ENCODE measurements at regions not wholly inside any gene's neighbourhood (a gene's known extent, or its start where the extent isn't known, plus 50 kb on each side); places are given as distances from the start of the nearest gene placed in this dataset.

DNA sequence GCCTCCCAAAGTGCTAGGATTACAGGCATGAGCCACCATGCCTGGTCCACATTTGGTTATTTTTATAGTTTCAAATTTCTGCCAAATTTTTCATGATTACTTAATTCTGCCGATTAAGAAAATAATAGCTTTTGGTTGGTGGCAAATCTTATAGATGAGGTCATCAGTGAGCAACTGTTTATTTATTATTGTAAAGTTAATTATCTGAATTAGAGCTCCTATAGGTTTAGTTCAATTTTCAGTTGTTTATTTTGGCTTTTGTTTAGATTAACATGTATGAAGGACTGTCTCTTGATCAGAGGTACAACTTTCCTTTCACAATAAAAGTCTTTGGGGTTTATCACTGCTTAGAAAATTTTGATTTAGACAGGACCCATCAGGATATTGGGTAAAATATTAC lies 262.2 kb downstream of the SLC7A11 start:
- no peak for DNase-seq
- intact Hi-C loops (cut with DNase I; ENCODE audit: low total_unique reads) = no loop called here

DNA sequence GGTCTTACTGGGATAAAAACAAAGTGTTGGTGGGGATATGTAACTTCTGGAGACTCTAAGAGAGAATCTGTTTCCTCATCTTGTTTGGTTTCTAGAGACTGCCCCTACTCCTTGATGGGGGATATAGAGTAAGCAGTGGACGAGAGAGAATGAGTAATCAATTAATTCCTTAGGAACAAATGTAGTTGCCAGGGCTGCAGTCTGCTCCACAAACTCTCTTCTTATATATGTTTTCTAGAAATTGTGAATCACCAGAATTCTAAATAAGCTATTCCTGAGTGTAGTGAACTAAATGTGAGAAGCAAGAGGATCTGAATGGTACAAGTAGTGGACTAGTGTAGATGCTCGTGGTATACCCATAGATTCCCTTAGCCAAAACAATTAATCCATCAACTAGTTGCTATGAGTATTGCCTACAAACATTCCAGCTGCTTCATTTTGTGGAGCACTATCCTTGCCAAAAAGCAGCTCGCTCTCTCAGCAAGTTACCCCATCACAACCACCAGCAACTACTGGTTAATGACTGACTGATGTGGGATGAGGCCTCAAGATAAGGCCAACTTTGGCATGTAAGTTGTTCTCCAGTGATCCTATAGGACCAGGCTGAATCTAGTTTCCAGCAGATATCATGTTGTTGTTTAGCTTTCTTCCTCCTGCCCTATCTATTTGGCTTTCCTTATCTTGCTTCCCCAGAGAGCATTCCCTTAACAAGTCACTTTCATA lies 273.0 kb downstream of the SLC7A11 start:
- H3K4me1 ChIP-seq = no peaks in the 10 kb centered on the region
- TF ChIP-seq, protein P1, sequence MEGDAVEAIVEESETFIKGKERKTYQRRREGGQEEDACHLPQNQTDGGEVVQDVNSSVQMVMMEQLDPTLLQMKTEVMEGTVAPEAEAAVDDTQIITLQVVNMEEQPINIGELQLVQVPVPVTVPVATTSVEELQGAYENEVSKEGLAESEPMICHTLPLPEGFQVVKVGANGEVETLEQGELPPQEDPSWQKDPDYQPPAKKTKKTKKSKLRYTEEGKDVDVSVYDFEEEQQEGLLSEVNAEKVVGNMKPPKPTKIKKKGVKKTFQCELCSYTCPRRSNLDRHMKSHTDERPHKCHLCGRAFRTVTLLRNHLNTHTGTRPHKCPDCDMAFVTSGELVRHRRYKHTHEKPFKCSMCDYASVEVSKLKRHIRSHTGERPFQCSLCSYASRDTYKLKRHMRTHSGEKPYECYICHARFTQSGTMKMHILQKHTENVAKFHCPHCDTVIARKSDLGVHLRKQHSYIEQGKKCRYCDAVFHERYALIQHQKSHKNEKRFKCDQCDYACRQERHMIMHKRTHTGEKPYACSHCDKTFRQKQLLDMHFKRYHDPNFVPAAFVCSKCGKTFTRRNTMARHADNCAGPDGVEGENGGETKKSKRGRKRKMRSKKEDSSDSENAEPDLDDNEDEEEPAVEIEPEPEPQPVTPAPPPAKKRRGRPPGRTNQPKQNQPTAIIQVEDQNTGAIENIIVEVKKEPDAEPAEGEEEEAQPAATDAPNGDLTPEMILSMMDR (IDR thresholded peaks at IDR 0.05) = no peak
- no peak for TF ChIP-seq EP300 (IDR thresholded peaks at IDR 0.05)
- TF ChIP-seq POLR2A (IDR thresholded peaks at IDR 0.05) = no peak
- no peak for TF ChIP-seq POLR2AphosphoS5 (IDR thresholded peaks at IDR 0.05)
- no peaks in the 10 kb centered on the region for H3K9me3 ChIP-seq
- H3K36me3 ChIP-seq = no peaks in the 10 kb centered on the region
- H3K27me3 ChIP-seq = no peaks in the 10 kb centered on the region
- H3K27ac ChIP-seq = no peak overlapping the region
- WGBS, 5 donors = 41 to 55% (median 44%) methylated on average over 3 of the region's 3 CpGs
- intact Hi-C loops (cut with DNase I; ENCODE audit: low total_unique reads) = no loop called here
- H3K4me3 ChIP-seq = no peak overlapping the region
- DNase-seq = peak in 1 of 2 donors; percentile 5

More for the DNA sequence above, 262.2 kb downstream of the SLC7A11 start:
- no peaks in the 10 kb centered on the region for H3K36me3 ChIP-seq
- H3K27ac ChIP-seq = no peak overlapping the region
- H3K4me3 ChIP-seq = no peak overlapping the region
- TF ChIP-seq EP300 (IDR thresholded peaks at IDR 0.05) = no peak
- TF ChIP-seq POLR2AphosphoS5 (IDR thresholded peaks at IDR 0.05) = no peak
- no peak for TF ChIP-seq POLR2A (IDR thresholded peaks at IDR 0.05)
- TF ChIP-seq, protein P1 (IDR thresholded peaks at IDR 0.05) = no peak
- no peaks in the 10 kb centered on the region for H3K27me3 ChIP-seq
- H3K9me3 ChIP-seq = no peaks in the 10 kb centered on the region
- no peaks in the 10 kb centered on the region for H3K4me1 ChIP-seq
- 81 to 98% (median 94%) methylated on average over 1 of the region's 1 CpG for WGBS, 5 donors

DNA sequence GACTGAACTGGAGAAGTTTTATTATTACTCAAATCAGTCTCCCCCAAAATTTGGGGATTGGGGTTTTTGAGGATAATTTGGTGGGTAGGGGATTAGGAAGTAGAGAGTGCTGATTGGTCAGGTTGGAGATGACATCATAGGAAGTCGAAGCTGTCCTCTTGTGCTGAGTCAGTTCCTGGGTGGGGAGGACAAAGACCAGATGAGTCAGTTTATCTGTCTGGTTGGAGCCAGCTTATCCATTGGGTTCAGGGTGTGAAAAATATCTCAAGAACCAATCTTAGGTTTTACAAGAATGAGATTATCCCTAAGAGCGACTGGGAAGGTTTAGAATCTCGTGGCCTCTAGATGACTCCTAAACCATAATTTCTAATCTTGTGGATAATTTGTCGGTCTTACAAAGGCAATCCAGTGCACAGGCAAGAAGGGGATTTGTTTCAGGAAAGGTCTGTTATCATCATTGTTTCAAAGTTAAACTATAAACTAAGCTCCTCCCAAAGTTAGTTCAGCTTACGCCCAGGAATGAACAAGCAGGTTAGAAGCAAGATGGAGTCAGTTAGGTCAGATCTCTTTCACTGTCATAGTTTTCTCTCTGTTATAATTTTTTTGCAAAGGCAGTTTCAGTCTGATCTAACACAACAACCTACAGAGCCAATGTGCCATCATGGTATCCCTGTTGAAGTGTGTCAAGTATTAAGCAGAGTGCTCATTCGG lies 274.5 kb downstream of the SLC7A11 start:
- no peaks in the 10 kb centered on the region for H3K4me1 ChIP-seq
- 81 to 89% (median 84%) methylated on average over 6 of the region's 6 CpGs for WGBS, 5 donors
- no peaks in the 10 kb centered on the region for H3K27me3 ChIP-seq
- H3K36me3 ChIP-seq = no peaks in the 10 kb centered on the region
- H3K9me3 ChIP-seq = no peaks in the 10 kb centered on the region
- intact Hi-C loops (cut with DNase I; ENCODE audit: low total_unique reads) = no loop called here
- H3K4me3 ChIP-seq = no peak overlapping the region
- no peak for TF ChIP-seq EP300 (IDR thresholded peaks at IDR 0.05)
- TF ChIP-seq, protein P1 (IDR thresholded peaks at IDR 0.05) = no peak
- TF ChIP-seq POLR2AphosphoS5 (IDR thresholded peaks at IDR 0.05) = no peak
- TF ChIP-seq POLR2A (IDR thresholded peaks at IDR 0.05) = no peak
- no peak overlapping the region for H3K27ac ChIP-seq
- no peak for DNase-seq

DNA sequence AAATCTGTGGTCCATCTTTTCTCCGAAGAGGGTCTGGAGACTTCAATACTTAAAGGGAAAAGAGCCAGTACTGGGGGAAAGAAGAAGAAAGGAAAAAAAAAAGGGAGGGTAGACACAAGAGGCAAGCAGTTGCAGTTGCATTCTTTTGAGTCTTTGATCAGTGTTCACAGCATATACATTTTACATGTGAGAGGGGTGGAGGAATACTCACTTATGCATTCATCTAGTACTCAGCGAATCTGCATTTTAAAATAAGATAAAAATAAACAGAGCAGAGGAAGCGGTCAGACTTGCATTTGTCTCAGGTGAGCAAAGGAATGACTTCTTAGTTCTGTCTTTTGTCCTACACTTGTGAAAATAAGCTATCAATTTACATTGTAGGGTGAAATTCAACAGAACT lies 275.6 kb downstream of the SLC7A11 start:
- intact Hi-C loops (cut with DNase I; ENCODE audit: low total_unique reads) = no loop called here
- no peaks in the 10 kb centered on the region for H3K27me3 ChIP-seq
- H3K36me3 ChIP-seq = no peaks in the 10 kb centered on the region
- no peaks in the 10 kb centered on the region for H3K4me1 ChIP-seq
- 68 to 89% (median 80%) methylated on average over 3 of the region's 3 CpGs for WGBS, 5 donors
- TF ChIP-seq POLR2AphosphoS5 (IDR thresholded peaks at IDR 0.05) = no peak
- TF ChIP-seq, protein P1 (IDR thresholded peaks at IDR 0.05) = no peak
- no peak for TF ChIP-seq EP300 (IDR thresholded peaks at IDR 0.05)
- TF ChIP-seq POLR2A (IDR thresholded peaks at IDR 0.05) = no peak
- H3K9me3 ChIP-seq = no peaks in the 10 kb centered on the region
- DNase-seq = no peak
- H3K4me3 ChIP-seq = no peak overlapping the region
- H3K27ac ChIP-seq = no peak overlapping the region

All from stomach (tissue), 8 donors.